Fibroblast of villous mesenchyme (primary cell): ENCODE measurements at regions not wholly inside any gene's neighbourhood (a gene's known extent, or its start where the extent isn't known, plus 50 kb on each side); places are given as distances from the start of the nearest gene placed in this dataset.

ENCODE experiments used
- DNase-seq: peaks from one replicate; pipeline ENCODE4 v3.0.0-alpha.2; 2010; ENCODE audit warnings: low read depth
- H3K4me3 ChIP-seq: 2 replicates; pipeline ENCODE4 v1.5.1; 2011; ENCODE audit warnings: low read depth, mild to moderate bottlenecking, low read length
- CTCF ChIP-seq: IDR thresholded peaks from 2 replicates; pipeline ENCODE4 v1.5.1; 2012; ENCODE audit warnings: low read depth, mild to moderate bottlenecking, low read length; ENCODE audit not compliant: insufficient read depth

- DNase-seq = no peak
- TF ChIP-seq CTCF = no peak
- no peak overlapping the region for H3K4me3 ChIP-seq
Measured at GRCh38 chr1:186738926-186739325, 58.7 kb upstream of the PTGS2 start.

GRCh38 chr1:186736971-186737685 is 56.9 kb upstream of the PTGS2 start:
- TF ChIP-seq CTCF = no peak
- DNase-seq = no peak
- H3K4me3 ChIP-seq = no peak overlapping the region

GRCh38 chr1:186735463-186735862 is 55.2 kb upstream of the PTGS2 start:
- no peak overlapping the region for H3K4me3 ChIP-seq
- no peak for DNase-seq
- no peak for TF ChIP-seq CTCF

GRCh38 chr1:186730951-186731729 is 50.9 kb upstream of the PTGS2 start:
- no peak overlapping the region for H3K4me3 ChIP-seq
- no peak for TF ChIP-seq CTCF
- no peak for DNase-seq
